Upper lobe of left lung (tissue), 4 donors: ENCODE measurements at regions not wholly inside any gene's neighbourhood (a gene's known extent, or its start where the extent isn't known, plus 50 kb on each side); places are given as distances from the start of the nearest gene placed in this dataset.
"Not testable (repeated sequence)": the region's sequence is repeated elsewhere in the genome, so short reads cannot be mapped to it uniquely, and the experiment has no call there.

Experiments used
- POLR2A ChIP-seq, 4 donors: fragments of 450-650 bp; IDR thresholded peaks; one replicate each; pipeline ENCODE4 v1.5.1; 2016 to 2017; ENCODE audit warnings: antibody characterized with exemption in 4 of 4, mild to moderate bottlenecking in 2 of 4
- TF ChIP-seq, protein P1 (sequence below), 6 experiments: fragments of 450-650 bp in 4 of 6; fragments of 200-600 bp in 2 of 6; sonication (generic) in 2 of 6; IDR thresholded peaks; one replicate each; pipeline ENCODE4 v1.5.1; 2016 to 2019; ENCODE audit warnings: antibody characterized with exemption in 6 of 6

DNA sequence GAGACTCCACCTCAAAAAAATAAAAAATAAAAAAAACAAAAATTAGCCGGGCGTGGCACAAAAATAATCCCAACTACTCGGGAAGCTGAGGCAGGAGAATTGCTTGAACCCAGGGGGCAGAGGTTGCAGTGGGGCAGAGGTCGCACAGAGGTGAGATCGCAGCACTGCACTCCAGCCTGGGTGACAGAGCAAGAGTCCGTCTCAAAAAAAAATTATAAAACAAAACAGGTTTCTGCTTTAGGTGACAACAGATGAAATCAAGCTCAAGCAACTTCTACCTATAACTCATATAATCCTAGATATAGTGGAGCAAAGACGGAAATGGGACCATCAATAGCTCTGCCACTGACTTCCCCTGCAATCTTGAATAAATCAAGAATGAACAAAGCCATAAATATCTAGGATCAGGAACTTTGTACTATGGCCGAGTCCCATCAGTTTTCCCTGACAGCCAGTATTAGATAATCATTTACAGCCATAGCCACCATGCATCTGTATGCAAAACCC, 53.6 kb upstream of the PDPR start:
- TF ChIP-seq, protein P1, sequence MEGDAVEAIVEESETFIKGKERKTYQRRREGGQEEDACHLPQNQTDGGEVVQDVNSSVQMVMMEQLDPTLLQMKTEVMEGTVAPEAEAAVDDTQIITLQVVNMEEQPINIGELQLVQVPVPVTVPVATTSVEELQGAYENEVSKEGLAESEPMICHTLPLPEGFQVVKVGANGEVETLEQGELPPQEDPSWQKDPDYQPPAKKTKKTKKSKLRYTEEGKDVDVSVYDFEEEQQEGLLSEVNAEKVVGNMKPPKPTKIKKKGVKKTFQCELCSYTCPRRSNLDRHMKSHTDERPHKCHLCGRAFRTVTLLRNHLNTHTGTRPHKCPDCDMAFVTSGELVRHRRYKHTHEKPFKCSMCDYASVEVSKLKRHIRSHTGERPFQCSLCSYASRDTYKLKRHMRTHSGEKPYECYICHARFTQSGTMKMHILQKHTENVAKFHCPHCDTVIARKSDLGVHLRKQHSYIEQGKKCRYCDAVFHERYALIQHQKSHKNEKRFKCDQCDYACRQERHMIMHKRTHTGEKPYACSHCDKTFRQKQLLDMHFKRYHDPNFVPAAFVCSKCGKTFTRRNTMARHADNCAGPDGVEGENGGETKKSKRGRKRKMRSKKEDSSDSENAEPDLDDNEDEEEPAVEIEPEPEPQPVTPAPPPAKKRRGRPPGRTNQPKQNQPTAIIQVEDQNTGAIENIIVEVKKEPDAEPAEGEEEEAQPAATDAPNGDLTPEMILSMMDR (IDR thresholded peaks at IDR 0.05), result not testable (repeated sequence)
- not testable (repeated sequence) for TF ChIP-seq POLR2A (IDR thresholded peaks at IDR 0.05)
